GM21381 (cell line): ENCODE measurements at regions not wholly inside any gene's neighbourhood (a gene's known extent, or its start where the extent isn't known, plus 50 kb on each side); places are given as distances from the start of the nearest gene placed in this dataset.

Source experiments
- ATAC-seq: cut with Tn5 transposase; IDR thresholded peaks from one replicate; pipeline ENCODE4 v1.9.1; 2021; ENCODE audit warnings: mild to moderate bottlenecking, moderate library complexity; ENCODE audit not compliant: unreplicated experiment

GRCh38 chr3:105022813-105023212, 343.9 kb upstream of the ALCAM start:
- no peak for ATAC-seq

- no peak for ATAC-seq
Measured at GRCh38 chr3:105030211-105030610, 336.5 kb upstream of the ALCAM start.

- no peak for ATAC-seq
Measured at GRCh38 chr3:105032541-105032940, 334.2 kb upstream of the ALCAM start.

- ATAC-seq = no peak
Measured at GRCh38 chr3:105033081-105033480, 333.6 kb upstream of the ALCAM start.

GRCh38 chr3:105039004-105039403, 327.7 kb upstream of the ALCAM start:
- no peak for ATAC-seq

GRCh38 chr3:105040026-105040622, 326.6 kb upstream of the ALCAM start:
- no peak for ATAC-seq

- no peak for ATAC-seq
Measured at GRCh38 chr3:105042586-105042985, 324.1 kb upstream of the ALCAM start.

GRCh38 chr3:105051111-105051510, 315.6 kb upstream of the ALCAM start:
- no peak for ATAC-seq

GRCh38 chr3:105051972-105052371, 314.7 kb upstream of the ALCAM start:
- no peak for ATAC-seq

GRCh38 chr3:105062853-105063252, 303.9 kb upstream of the ALCAM start:
- no peak for ATAC-seq

GRCh38 chr3:105065895-105066839, 300.5 kb upstream of the ALCAM start:
- no peak for ATAC-seq

GRCh38 chr3:105067361-105067760, 299.3 kb upstream of the ALCAM start:
- ATAC-seq = no peak

GRCh38 chr3:105077060-105077822, 289.5 kb upstream of the ALCAM start:
- ATAC-seq = no peak

- ATAC-seq = no peak
Measured at GRCh38 chr3:105083945-105084344, 282.8 kb upstream of the ALCAM start.

GRCh38 chr3:105085506-105085905, 281.2 kb upstream of the ALCAM start:
- ATAC-seq = no peak

- no peak for ATAC-seq
Measured at GRCh38 chr3:105093371-105094252, 273.1 kb upstream of the ALCAM start.

GRCh38 chr3:105094588-105094987, 272.1 kb upstream of the ALCAM start:
- no peak for ATAC-seq

- ATAC-seq = no peak
Measured at GRCh38 chr3:105096071-105096470, 270.6 kb upstream of the ALCAM start.

GRCh38 chr3:105101603-105102002, 265.1 kb upstream of the ALCAM start:
- ATAC-seq = no peak

- ATAC-seq = no peak
Measured at GRCh38 chr3:105103139-105103538, 263.6 kb upstream of the ALCAM start.

GRCh38 chr3:105108823-105109222, 257.9 kb upstream of the ALCAM start:
- no peak for ATAC-seq
